HuH-7.5 (cell line): ENCODE measurements at regions not wholly inside any gene's neighbourhood (a gene's known extent, or its start where the extent isn't known, plus 50 kb on each side); places are given as distances from the start of the nearest gene placed in this dataset.
"Not testable (repeated sequence)": the region's sequence is repeated elsewhere in the genome, so short reads cannot be mapped to it uniquely, and the experiment has no call there.

Experiments used
- DNase-seq: peaks from one replicate; pipeline ENCODE4 v3.0.0; 2011; ENCODE audit warnings: low spot score

GRCh38 chr5:89546657-89547056, 663.7 kb upstream of the MEF2C start:
- no peak for DNase-seq

GRCh38 chr5:89545626-89546025, 662.6 kb upstream of the MEF2C start:
- DNase-seq: no peak

GRCh38 chr5:89545076-89545475, 662.1 kb upstream of the MEF2C start:
- no peak for DNase-seq

- no peak for DNase-seq
Measured at GRCh38 chr5:89542736-89543135, 659.8 kb upstream of the MEF2C start.

GRCh38 chr5:89537800-89538199, 654.8 kb upstream of the MEF2C start:
- no peak for DNase-seq

- DNase-seq: no peak
Measured at GRCh38 chr5:89536020-89536419, 653.0 kb upstream of the MEF2C start.

- no peak for DNase-seq
Measured at GRCh38 chr5:89535411-89535810, 652.4 kb upstream of the MEF2C start.

GRCh38 chr5:89534331-89534730, 651.3 kb upstream of the MEF2C start:
- no peak for DNase-seq

- DNase-seq: no peak
Measured at GRCh38 chr5:89524785-89525184, 641.8 kb upstream of the MEF2C start.

- DNase-seq: not testable (repeated sequence)
Measured at GRCh38 chr5:89523867-89524266, 640.9 kb upstream of the MEF2C start.

- no peak for DNase-seq
Measured at GRCh38 chr5:89520771-89521170, 637.8 kb upstream of the MEF2C start.

GRCh38 chr5:89513299-89514044, 630.5 kb upstream of the MEF2C start:
- DNase-seq: no peak

GRCh38 chr5:89504051-89504450, 621.1 kb upstream of the MEF2C start:
- no peak for DNase-seq

GRCh38 chr5:89499787-89500186, 616.8 kb upstream of the MEF2C start:
- no peak for DNase-seq

- DNase-seq: no peak
Measured at GRCh38 chr5:89498699-89499098, 615.7 kb upstream of the MEF2C start.

- DNase-seq: no peak
Measured at GRCh38 chr5:89493414-89493813, 610.4 kb upstream of the MEF2C start.

GRCh38 chr5:89484962-89485361, 602.0 kb upstream of the MEF2C start:
- no peak for DNase-seq

- no peak for DNase-seq
Measured at GRCh38 chr5:89480406-89481007, 597.5 kb upstream of the MEF2C start.

- no peak for DNase-seq
Measured at GRCh38 chr5:89478851-89479250, 595.9 kb upstream of the MEF2C start.

- no peak for DNase-seq
Measured at GRCh38 chr5:89473196-89473595, 590.2 kb upstream of the MEF2C start.

GRCh38 chr5:89471541-89471940, 588.6 kb upstream of the MEF2C start:
- no peak for DNase-seq

- no peak for DNase-seq
Measured at GRCh38 chr5:89471115-89471514, 588.1 kb upstream of the MEF2C start.

- no peak for DNase-seq
Measured at GRCh38 chr5:89470658-89471057, 587.7 kb upstream of the MEF2C start.

GRCh38 chr5:89458332-89458656, 575.3 kb upstream of the MEF2C start:
- no peak for DNase-seq
